ENCODE measurements at regions not wholly inside any gene's neighbourhood (a gene's known extent, or its start where the extent isn't known, plus 50 kb on each side); places are given as distances from the start of the nearest gene placed in this dataset.
A peak's percentile ranks its signal among the peaks of the same experiment; 100 is the strongest.

- no peak for DNase-seq (ENCODE audit: low read depth)
These were observed 53.7 kb downstream of the RPS12 start for GRCh38 chr6:132868057-132868456.

- no peak for DNase-seq (ENCODE audit: low read depth)
These were observed 58.6 kb downstream of the RPS12 start for GRCh38 chr6:132872923-132873322.

GRCh38 chr6:132877003-132877402, 62.6 kb downstream of the RPS12 start:
- DNase-seq (ENCODE audit: low read depth) = no peak

- DNase-seq (ENCODE audit: low read depth) = no peak
These were observed 72.8 kb downstream of the RPS12 start for GRCh38 chr6:132887204-132887603.

- no peak for DNase-seq (ENCODE audit: low read depth)
These were observed 74.3 kb downstream of the RPS12 start for GRCh38 chr6:132888701-132889100.

- no peak for DNase-seq (ENCODE audit: low read depth)
These were observed 78.8 kb downstream of the RPS12 start for GRCh38 chr6:132892929-132893771.

- no peak for DNase-seq (ENCODE audit: low read depth)
These were observed 79.6 kb downstream of the RPS12 start for GRCh38 chr6:132893772-132894490.

- DNase-seq (ENCODE audit: low read depth) = no peak
These were observed 84.0 kb downstream of the RPS12 start for GRCh38 chr6:132898376-132898775.

- DNase-seq (ENCODE audit: low read depth) = no peak
These were observed 86.5 kb downstream of the RPS12 start for GRCh38 chr6:132900849-132901248.

GRCh38 chr6:132902901-132903300, 88.5 kb downstream of the RPS12 start:
- DNase-seq (ENCODE audit: low read depth) = no peak

- DNase-seq (ENCODE audit: low read depth) = peak; percentile 43
These were observed 92.9 kb downstream of the RPS12 start for GRCh38 chr6:132907231-132907630.

GRCh38 chr6:132907914-132908313, 93.5 kb downstream of the RPS12 start:
- peak; percentile 84 for DNase-seq (ENCODE audit: low read depth)

GRCh38 chr6:132909742-132910141, 95.4 kb downstream of the RPS12 start:
- no peak for DNase-seq (ENCODE audit: low read depth)

GRCh38 chr6:132910759-132911158, 96.4 kb downstream of the RPS12 start:
- no peak for DNase-seq (ENCODE audit: low read depth)

GRCh38 chr6:132919045-132919860, 104.9 kb downstream of the RPS12 start:
- DNase-seq (ENCODE audit: low read depth) = peak; percentile 88

- no peak for DNase-seq (ENCODE audit: low read depth)
These were observed 113.3 kb downstream of the RPS12 start for GRCh38 chr6:132927713-132928112.

GRCh38 chr6:132929141-132929540, 114.8 kb downstream of the RPS12 start:
- DNase-seq (ENCODE audit: low read depth) = no peak

- no peak for DNase-seq (ENCODE audit: low read depth)
These were observed 116.9 kb downstream of the RPS12 start for GRCh38 chr6:132931313-132931712.

- DNase-seq (ENCODE audit: low read depth) = peak; percentile 62
These were observed 117.7 kb downstream of the RPS12 start for GRCh38 chr6:132931936-132932514.

- DNase-seq (ENCODE audit: low read depth) = no peak
These were observed 118.2 kb downstream of the RPS12 start for GRCh38 chr6:132932588-132932987.

GRCh38 chr6:132933090-132933489, 118.7 kb downstream of the RPS12 start:
- no peak for DNase-seq (ENCODE audit: low read depth)

- DNase-seq (ENCODE audit: low read depth) = no peak
These were observed 120.1 kb downstream of the RPS12 start for GRCh38 chr6:132934496-132934895.

All from HS-5 (cell line).